Mammary epithelial cell (primary cell): ENCODE measurements at regions not wholly inside any gene's neighbourhood (a gene's known extent, or its start where the extent isn't known, plus 50 kb on each side); places are given as distances from the start of the nearest gene placed in this dataset.

Source experiments
- CTCF ChIP-seq, 2 donors: IDR thresholded peaks in 1 of 2; conservative IDR thresholded peaks in 1 of 2; 2 replicates each; pipeline ENCODE4 v1.5.1; 2011 to 2012; ENCODE audit warnings: inconsistent platforms in 2 of 2, low read length in 2 of 2, mild to moderate bottlenecking in 2 of 2, control low read depth in 1 of 2, low read depth in 1 of 2; ENCODE audit not compliant: insufficient read depth in 1 of 2; ENCODE audit errors: extremely low read depth in 1 of 2
- EZH2 ChIP-seq: IDR thresholded peaks from 2 replicates; pipeline ENCODE4 v1.6.1; 2012; ENCODE audit warnings: low read length, inconsistent platforms, borderline replicate concordance

GRCh38 chr5:27733237-27733636 is 694.9 kb upstream of the CDH9 start:
- TF ChIP-seq CTCF (conservative IDR thresholded peaks at IDR 0.05 in 1 of 2, IDR thresholded peaks at IDR 0.05 in 1 of 2; ENCODE audit: extremely low read depth in 1 of 2, insufficient read depth in 1 of 2, low read depth in 1 of 2, low read length in 2 of 2) (no peak), EZH2 (no peak)
